ENCODE measurements at regions not wholly inside any gene's neighbourhood (a gene's known extent, or its start where the extent isn't known, plus 50 kb on each side); places are given as distances from the start of the nearest gene placed in this dataset.

GRCh38 chr1:25083481-25084345, 148.6 kb downstream of the SYF2 start:
- DNase-seq (ENCODE audit: low spot score): no peak
- ATAC-seq: no peak

GRCh38 chr1:25082995-25083394, 149.3 kb downstream of the SYF2 start:
- DNase-seq (ENCODE audit: low spot score) (no peak), ATAC-seq (no peak)

GRCh38 chr1:25082216-25082899, 149.9 kb downstream of the SYF2 start:
- DNase-seq (ENCODE audit: low spot score): no peak
- no peak for ATAC-seq

- DNase-seq (ENCODE audit: low spot score) (no peak), ATAC-seq (no peak)
These were observed 150.8 kb downstream of the SYF2 start for GRCh38 chr1:25081496-25081895.

GRCh38 chr1:25080294-25081209, 150.5 kb upstream of the RUNX3 start:
- no peak for DNase-seq (ENCODE audit: low spot score)
- ATAC-seq: no peak

GRCh38 chr1:25079048-25079447, 149.0 kb upstream of the RUNX3 start:
- ATAC-seq (no peak), DNase-seq (ENCODE audit: low spot score) (no peak)

GRCh38 chr1:25074351-25075227, 144.5 kb upstream of the RUNX3 start:
- no peak for ATAC-seq
- no peak for DNase-seq (ENCODE audit: low spot score)

GRCh38 chr1:25073640-25074270, 143.7 kb upstream of the RUNX3 start:
- no peak for ATAC-seq
- DNase-seq (ENCODE audit: low spot score): no peak

- ATAC-seq: no peak
These were observed 142.4 kb upstream of the RUNX3 start for GRCh38 chr1:25072461-25072860.

GRCh38 chr1:25068829-25069228, 138.8 kb upstream of the RUNX3 start:
- no peak for ATAC-seq
- DNase-seq (ENCODE audit: low spot score): no peak

More at GRCh38 chr1:25072461-25072860, 142.4 kb upstream of the RUNX3 start:
- DNase-seq (ENCODE audit: low spot score): no peak

- no peak for ATAC-seq
These were observed 138.2 kb upstream of the RUNX3 start for GRCh38 chr1:25068316-25068715.

GRCh38 chr1:25067518-25068251, 137.6 kb upstream of the RUNX3 start:
- DNase-seq (ENCODE audit: low spot score) (no peak), ATAC-seq (no peak)

More at GRCh38 chr1:25068316-25068715, 138.2 kb upstream of the RUNX3 start:
- no peak for DNase-seq (ENCODE audit: low spot score)

GRCh38 chr1:25066731-25067517, 136.8 kb upstream of the RUNX3 start:
- ATAC-seq: no peak
- no peak for DNase-seq (ENCODE audit: low spot score)

- ATAC-seq (no peak), DNase-seq (ENCODE audit: low spot score) (no peak)
These were observed 136.2 kb upstream of the RUNX3 start for GRCh38 chr1:25066256-25066655.

GRCh38 chr1:25065795-25066238, 135.7 kb upstream of the RUNX3 start:
- no peak for DNase-seq (ENCODE audit: low spot score)
- no peak for ATAC-seq

GRCh38 chr1:25065321-25065721, 135.2 kb upstream of the RUNX3 start:
- ATAC-seq (no peak), DNase-seq (ENCODE audit: low spot score) (no peak)

GRCh38 chr1:25064465-25065240, 134.6 kb upstream of the RUNX3 start:
- DNase-seq (ENCODE audit: low spot score) (no peak), ATAC-seq (no peak)

Data from left lobe of liver (tissue), 2 donors.